ENCODE measurements at regions not wholly inside any gene's neighbourhood (a gene's known extent, or its start where the extent isn't known, plus 50 kb on each side); places are given as distances from the start of the nearest gene placed in this dataset.

DNA sequence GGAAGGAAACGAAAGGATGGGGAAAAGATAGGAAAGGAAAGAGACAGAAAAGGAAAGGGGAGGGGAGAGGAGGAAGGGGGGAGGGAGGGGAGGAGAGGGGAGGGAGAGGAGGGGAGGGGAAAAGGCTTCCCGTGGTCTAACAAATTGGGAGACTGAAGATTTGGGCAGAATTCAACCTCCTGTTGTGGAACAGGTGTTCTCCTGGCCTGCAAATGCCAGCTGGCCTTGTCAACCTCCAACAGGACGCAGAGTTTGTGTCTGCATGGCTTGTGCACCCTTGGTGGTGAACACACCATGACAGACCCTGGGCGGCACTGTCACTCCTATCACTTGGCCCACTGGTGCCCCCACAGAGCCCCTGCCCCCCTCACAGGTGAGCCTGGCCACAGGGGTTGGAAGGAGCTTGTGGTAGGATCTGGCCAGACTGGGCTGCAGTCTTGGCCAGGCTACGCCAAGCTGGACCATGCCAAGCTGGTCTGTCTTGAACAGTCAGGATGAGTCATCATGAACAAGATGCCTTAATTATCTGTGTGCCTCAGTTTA lies 321.6 kb downstream of the BCL11B start:
- H3K4me3 ChIP-seq, result no peak overlapping the region
- H3K9me3 ChIP-seq (ENCODE audit: low read depth), result no peaks in the 10 kb centered on the region
- no peak overlapping the region for H3K27ac ChIP-seq
- H3K79me2 ChIP-seq, result no peaks in the 10 kb centered on the region
- H3K4me1 ChIP-seq (ENCODE audit: insufficient read depth), result peaks cover 12% of the 10 kb centered on the region
- no peaks in the 10 kb centered on the region for H3K27me3 ChIP-seq
- no peaks in the 10 kb centered on the region for H4K20me1 ChIP-seq (ENCODE audit: insufficient read depth, poor library complexity, severe bottlenecking)
- H2AFZ ChIP-seq, result no peak overlapping the region
- 90% methylated on average over 3 of the region's 5 CpGs for WGBS (ENCODE audit: low lambda C conversion rate, missing lambda C conversion rate)
- H3K36me3 ChIP-seq (replicated peaks; ENCODE audit: insufficient read depth, low read depth), result no peaks in the 10 kb centered on the region
- H3K9me2 ChIP-seq (replicated peaks; ENCODE audit: insufficient read depth), result no peaks in the 10 kb centered on the region
- no peak overlapping the region for H3K4me2 ChIP-seq
- TF ChIP-seq CTCF (IDR thresholded peaks at IDR 0.05; ENCODE audit: poor library complexity), result no peak
- no peak for TF ChIP-seq EZH2phosphoT487 (IDR thresholded peaks at IDR 0.05; ENCODE audit: low read depth, severe bottlenecking, unreplicated experiment)
- TF ChIP-seq EZH2 (IDR thresholded peaks at IDR 0.05; ENCODE audit: borderline replicate concordance), result no peak
- DNase-seq (ENCODE audit: low spot score), result no peak

- Histone ChIP-seq H3K9me2 (replicated peaks; ENCODE audit: insufficient read depth) (no peaks in the 10 kb centered on the region), H3K4me3 (no peak overlapping the region)
- 88% methylated on average over 3 of the region's 3 CpGs for WGBS (ENCODE audit: low lambda C conversion rate, missing lambda C conversion rate)
Measured at GRCh38 chr14:98951031-98951430, 321.0 kb downstream of the BCL11B start.

GRCh38 chr14:98951521-98952152 lies 320.4 kb downstream of the BCL11B start:
- Histone ChIP-seq H4K20me1 (ENCODE audit: insufficient read depth, poor library complexity, severe bottlenecking) (no peaks in the 10 kb centered on the region), H3K4me3 (no peak overlapping the region), H3K4me2 (no peak overlapping the region), H3K9me3 (ENCODE audit: low read depth) (no peaks in the 10 kb centered on the region), H2AFZ (no peak overlapping the region), H3K79me2 (no peaks in the 10 kb centered on the region), H3K27ac (no peak overlapping the region), H3K36me3 (replicated peaks; ENCODE audit: insufficient read depth, low read depth) (no peaks in the 10 kb centered on the region), H3K9me2 (replicated peaks; ENCODE audit: insufficient read depth) (no peaks in the 10 kb centered on the region), H3K4me1 (ENCODE audit: insufficient read depth) (peaks cover 10% of the 10 kb centered on the region), H3K27me3 (no peaks in the 10 kb centered on the region)
- no peak for DNase-seq (ENCODE audit: low spot score)
- 95% methylated on average over 8 of the region's 8 CpGs for WGBS (ENCODE audit: low lambda C conversion rate, missing lambda C conversion rate)
- TF ChIP-seq EZH2 (IDR thresholded peaks at IDR 0.05; ENCODE audit: borderline replicate concordance), result no peak

More at GRCh38 chr14:98951031-98951430, 321.0 kb downstream of the BCL11B start:
- Histone ChIP-seq H3K4me2 (no peak overlapping the region), H3K9me3 (ENCODE audit: low read depth) (no peaks in the 10 kb centered on the region), H3K79me2 (no peaks in the 10 kb centered on the region), H3K27me3 (no peaks in the 10 kb centered on the region), H2AFZ (no peak overlapping the region), H4K20me1 (ENCODE audit: insufficient read depth, poor library complexity, severe bottlenecking) (no peaks in the 10 kb centered on the region), H3K4me1 (ENCODE audit: insufficient read depth) (peaks cover 12% of the 10 kb centered on the region), H3K27ac (no peak overlapping the region), H3K36me3 (replicated peaks; ENCODE audit: insufficient read depth, low read depth) (no peaks in the 10 kb centered on the region)
- no peak for DNase-seq (ENCODE audit: low spot score)
- TF ChIP-seq EZH2phosphoT487 (IDR thresholded peaks at IDR 0.05; ENCODE audit: low read depth, severe bottlenecking, unreplicated experiment) (no peak), CTCF (IDR thresholded peaks at IDR 0.05; ENCODE audit: poor library complexity) (no peak), EZH2 (IDR thresholded peaks at IDR 0.05; ENCODE audit: borderline replicate concordance) (no peak)

DNA sequence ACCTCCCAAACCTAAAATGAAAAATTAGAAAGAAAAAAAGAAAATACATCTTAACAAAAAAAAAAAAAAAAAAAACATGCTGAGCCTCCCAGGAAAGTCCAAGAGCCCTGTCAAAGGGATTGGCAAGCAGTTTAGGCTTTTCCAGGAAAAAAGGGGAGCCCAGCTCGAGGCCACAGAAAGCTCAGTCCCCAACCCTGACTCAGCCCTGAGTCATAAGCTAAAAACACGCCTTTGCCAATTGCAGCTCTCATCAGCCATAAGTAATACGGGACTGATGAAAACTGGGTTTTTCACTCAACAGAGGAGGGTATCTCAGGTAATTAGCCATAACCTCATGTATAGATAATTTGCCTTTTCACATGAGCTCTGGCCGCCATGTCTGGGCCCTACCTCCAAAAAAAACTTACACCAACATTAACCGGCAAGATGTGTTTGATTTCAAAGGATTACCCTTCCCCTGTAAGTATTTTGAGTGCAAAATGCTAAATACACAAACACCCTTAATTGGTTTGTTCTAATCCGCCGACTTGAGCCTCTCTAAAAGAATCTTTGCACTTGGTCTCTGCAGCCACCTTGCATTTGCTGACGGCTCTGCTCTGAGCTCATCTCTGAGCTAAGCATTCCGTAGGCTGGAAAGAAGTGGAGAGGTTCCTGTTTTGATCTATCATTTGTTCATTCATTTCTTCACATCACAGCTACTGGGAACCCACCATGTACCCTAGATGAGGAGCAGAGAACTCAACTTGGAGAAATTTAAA lies 319.2 kb downstream of the BCL11B start:
- H3K27me3 ChIP-seq, result no peaks in the 10 kb centered on the region
- TF ChIP-seq CTCF (IDR thresholded peaks at IDR 0.05; ENCODE audit: poor library complexity) (no peak), EZH2phosphoT487 (IDR thresholded peaks at IDR 0.05; ENCODE audit: low read depth, severe bottlenecking, unreplicated experiment) (no peak), EZH2 (IDR thresholded peaks at IDR 0.05; ENCODE audit: borderline replicate concordance) (no peak)

More for the DNA sequence above, 319.2 kb downstream of the BCL11B start:
- Histone ChIP-seq H2AFZ (no peak overlapping the region), H3K9me3 (ENCODE audit: low read depth) (no peaks in the 10 kb centered on the region), H3K4me1 (ENCODE audit: insufficient read depth) (peaks cover 4% of the 10 kb centered on the region), H4K20me1 (ENCODE audit: insufficient read depth, poor library complexity, severe bottlenecking) (no peaks in the 10 kb centered on the region), H3K4me2 (no peak overlapping the region), H3K4me3 (no peak overlapping the region), H3K27ac (no peak overlapping the region), H3K79me2 (no peaks in the 10 kb centered on the region), H3K9me2 (replicated peaks; ENCODE audit: insufficient read depth) (no peaks in the 10 kb centered on the region), H3K36me3 (replicated peaks; ENCODE audit: insufficient read depth, low read depth) (no peaks in the 10 kb centered on the region)
- DNase-seq (ENCODE audit: low spot score), result no peak
- 72% methylated on average over 9 of the region's 9 CpGs for WGBS (ENCODE audit: low lambda C conversion rate, missing lambda C conversion rate)
